UCSD-AML1 (cell line): ENCODE measurements at regions not wholly inside any gene's neighbourhood (a gene's known extent, or its start where the extent isn't known, plus 50 kb on each side); places are given as distances from the start of the nearest gene placed in this dataset.

ENCODE experiments used
- DNase-seq: peaks from one replicate; lab custom pipeline; 2025; ENCODE audit not compliant: unreplicated experiment; lab: John Stamatoyannopoulos, UW

- DNase-seq: no peak
Measured at GRCh38 chr17:77884967-77885641, 73.4 kb upstream of the TNRC6C start.

GRCh38 chr17:77885678-77886386 lies 72.7 kb upstream of the TNRC6C start:
- no peak for DNase-seq

- DNase-seq: no peak
Measured at GRCh38 chr17:77886387-77886728, 72.1 kb upstream of the TNRC6C start.

DNA sequence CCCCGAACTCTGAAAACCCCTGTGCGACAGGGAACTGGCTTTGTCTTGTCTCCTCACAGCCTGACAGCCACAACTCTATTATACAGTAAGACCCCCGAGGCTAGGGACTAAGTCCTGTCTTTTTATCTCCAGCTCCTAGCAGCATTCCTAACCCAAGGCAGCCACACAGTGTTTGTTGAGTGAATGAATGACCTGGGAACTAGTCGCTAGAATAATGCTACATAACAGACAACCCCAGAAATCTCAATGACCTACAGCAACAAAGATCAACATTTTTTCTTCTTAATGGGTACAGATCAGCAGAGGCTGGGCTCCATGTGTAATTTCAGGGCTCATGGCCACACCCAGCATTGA lies 71.4 kb upstream of the TNRC6C start:
- no peak for DNase-seq

- no peak for DNase-seq
Measured at GRCh38 chr17:77887464-77888241, 70.8 kb upstream of the TNRC6C start.

DNA sequence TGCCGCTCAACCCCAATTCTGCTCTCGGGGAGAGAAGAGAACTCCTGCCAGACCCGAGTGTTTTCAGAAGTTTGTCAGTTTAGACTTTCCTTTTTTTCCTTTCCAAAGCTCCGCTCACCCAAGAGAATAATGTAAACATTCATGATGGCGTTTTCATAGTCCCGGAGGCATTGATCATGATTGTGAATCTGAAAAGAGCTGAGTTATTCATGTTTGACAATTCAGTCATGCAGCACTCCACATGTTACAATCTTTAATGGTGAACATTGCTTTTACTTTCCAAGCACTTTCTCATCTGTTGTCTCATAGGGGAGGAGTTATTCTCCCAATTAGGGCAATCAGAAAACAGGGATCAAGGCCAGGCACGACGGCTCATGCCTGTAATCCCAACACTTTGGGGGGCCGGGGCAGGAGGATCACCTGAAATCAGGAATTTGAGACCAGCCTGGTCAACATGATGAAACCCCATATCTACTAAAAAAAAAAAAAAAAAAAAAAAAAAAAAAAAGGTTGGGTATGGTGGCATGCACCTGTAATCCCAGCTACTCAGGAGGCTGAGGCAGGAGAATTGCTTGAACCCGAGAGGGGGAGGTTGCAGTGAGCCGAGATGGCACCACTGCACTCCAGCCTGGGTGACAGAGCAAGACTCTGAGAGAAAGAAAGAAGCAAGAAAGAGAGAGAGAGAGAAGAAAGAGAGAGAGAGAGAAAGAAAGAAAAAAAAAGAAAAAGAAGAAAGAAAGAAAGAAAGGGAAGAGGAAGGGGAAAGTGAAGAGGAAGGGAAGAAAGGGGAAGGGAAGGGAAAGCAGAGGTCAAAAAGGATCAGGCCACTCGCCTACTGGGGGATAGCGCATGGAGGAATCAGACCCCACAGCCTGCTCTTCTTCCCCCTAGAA lies 70.0 kb upstream of the TNRC6C start:
- no peak for DNase-seq

DNA sequence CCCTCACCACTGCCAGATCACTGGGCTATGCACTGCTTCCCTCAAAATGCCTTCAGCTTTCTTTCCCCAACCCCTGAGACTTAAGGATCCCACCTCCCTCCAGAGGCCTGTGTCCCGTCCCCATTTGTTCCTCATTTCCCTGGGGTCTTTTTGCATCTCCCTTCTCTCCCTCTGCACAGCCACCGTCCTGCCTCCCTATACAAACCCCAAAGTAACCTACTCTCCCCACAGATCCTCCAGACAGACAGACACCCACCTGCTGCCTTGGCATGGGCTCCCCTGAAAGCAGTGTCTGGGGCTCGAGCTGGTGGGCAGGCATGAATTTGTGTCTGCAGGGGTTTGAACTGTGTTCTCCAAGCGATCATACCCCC lies 69.4 kb upstream of the TNRC6C start:
- no peak for DNase-seq

DNA sequence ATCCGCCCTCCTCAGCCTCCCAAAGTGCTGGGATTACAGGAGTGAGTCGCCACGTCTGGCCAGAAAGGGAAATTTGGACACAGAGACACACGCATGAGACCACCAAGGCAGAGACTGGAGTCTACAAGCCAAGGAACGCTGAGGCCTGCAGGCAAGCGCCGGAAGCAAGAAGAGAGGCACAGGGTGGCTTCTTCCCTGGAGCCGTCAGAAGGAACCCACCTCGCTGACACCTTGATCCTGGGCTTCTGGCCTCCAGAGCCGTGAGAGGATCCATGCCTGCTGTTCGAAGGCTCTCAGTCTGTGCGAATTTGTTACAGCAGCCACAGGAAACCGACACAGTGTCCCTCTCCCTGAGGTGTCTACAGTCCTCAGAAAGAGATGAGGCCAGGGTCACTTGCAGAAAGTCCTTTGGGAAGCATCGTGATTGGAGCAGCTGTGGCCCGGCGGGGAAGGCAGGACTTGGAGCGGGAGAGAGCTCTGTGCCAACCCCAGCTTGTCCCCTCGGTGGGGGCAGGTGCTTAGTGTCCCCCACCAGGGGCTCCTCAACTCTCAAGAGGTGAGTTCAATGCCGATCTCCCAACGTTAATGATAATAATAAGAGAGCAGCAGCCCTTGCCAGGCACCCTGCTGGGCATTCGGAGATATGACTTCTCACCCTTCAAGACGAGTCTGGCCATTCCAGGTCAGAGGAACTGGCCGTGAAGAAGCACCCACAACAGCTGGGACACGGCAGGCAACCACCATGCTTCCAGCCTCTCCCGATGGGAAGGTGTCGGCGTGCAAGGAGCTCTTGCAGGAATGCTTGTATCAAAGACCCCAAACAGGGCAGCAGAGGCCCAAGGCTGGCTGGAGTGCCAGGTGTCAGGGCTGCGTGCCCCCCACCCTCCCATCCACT lies 68.4 kb upstream of the TNRC6C start:
- no peak for DNase-seq

- no peak for DNase-seq
Measured at GRCh38 chr17:77890771-77891170, 67.7 kb upstream of the TNRC6C start.

GRCh38 chr17:77891602-77892001 lies 66.9 kb upstream of the TNRC6C start:
- no peak for DNase-seq

DNA sequence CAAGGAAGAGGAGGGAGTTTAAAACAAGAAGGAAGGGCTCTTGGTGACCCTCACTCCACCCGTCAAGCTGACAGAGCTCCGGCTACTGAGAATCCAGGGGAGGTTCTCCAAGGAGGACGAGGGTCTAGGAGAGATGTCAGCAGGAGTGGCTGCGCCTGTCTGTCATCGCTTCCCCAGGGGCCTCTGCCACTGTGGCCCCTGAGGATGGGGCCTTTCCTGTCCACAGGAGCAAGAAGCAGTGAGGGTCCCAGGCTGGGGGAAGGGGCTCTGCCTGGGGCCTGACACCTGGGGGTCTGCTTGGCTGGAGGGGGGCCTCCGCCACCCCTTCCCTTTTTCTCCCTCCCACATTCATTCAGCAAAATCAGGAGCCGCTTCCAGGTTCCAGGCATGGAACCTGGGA lies 66.5 kb upstream of the TNRC6C start:
- no peak for DNase-seq

GRCh38 chr17:77892469-77893143 lies 65.9 kb upstream of the TNRC6C start:
- DNase-seq: no peak

- DNase-seq: no peak
Measured at GRCh38 chr17:77893144-77894044, 65.1 kb upstream of the TNRC6C start.

- DNase-seq: no peak
Measured at GRCh38 chr17:77894126-77894956, 64.2 kb upstream of the TNRC6C start.

DNA sequence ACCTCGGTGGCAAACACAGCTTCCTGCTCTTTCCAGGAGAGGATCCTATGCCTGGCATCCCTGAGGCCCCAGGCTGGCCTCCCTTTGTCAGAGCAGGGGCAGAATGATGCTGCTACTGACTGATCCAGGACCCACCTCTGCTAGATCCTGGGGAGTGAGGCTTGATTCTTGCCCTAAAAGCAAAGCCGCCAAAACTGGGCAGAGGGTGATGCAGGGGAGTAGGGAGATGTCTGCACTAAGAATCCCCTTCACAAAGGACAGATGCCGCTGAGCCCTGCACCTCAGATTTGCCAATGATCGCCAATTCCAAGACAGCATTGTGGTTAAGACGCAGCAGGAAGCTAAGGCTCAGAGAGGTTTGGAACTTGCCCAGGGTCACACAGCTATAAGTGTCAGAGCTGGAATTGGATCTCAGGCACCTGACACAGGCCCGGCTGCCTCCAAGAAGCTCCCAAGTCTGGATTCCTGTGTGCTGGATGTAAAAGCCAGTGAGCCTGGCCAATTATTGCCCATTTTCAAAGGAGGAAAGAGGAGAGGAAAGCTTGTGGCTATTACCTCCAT lies 60.7 kb upstream of the TNRC6C start:
- DNase-seq: no peak

GRCh38 chr17:77898521-77899434 lies 59.7 kb upstream of the TNRC6C start:
- DNase-seq: no peak

- no peak for DNase-seq
Measured at GRCh38 chr17:77899498-77899897, 59.0 kb upstream of the TNRC6C start.
